ENCODE measurements at regions not wholly inside any gene's neighbourhood (a gene's known extent, or its start where the extent isn't known, plus 50 kb on each side); places are given as distances from the start of the nearest gene placed in this dataset.

DNA sequence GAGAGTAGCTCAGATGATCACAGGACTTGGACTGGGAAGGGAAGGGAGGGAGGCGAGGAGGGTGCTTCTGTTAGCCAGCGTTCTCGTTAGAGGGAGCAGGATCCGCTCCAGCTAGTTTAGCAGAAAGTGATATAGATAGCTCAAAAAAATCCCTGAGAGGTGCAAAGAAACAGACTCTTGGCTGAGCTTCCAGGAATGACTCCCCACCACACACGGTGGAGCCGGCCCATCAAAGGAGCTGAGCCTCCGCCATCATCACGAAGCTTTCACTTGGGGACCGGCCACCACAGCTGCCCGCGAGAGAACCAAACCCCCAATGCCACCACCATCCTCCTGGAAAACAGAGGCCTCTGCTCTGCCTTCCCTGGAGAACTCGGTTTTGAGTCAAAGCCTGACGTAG, 124.6 kb upstream of the BCL2L14 start:
- DNase-seq (ENCODE audit: low read depth): no peak

DNA sequence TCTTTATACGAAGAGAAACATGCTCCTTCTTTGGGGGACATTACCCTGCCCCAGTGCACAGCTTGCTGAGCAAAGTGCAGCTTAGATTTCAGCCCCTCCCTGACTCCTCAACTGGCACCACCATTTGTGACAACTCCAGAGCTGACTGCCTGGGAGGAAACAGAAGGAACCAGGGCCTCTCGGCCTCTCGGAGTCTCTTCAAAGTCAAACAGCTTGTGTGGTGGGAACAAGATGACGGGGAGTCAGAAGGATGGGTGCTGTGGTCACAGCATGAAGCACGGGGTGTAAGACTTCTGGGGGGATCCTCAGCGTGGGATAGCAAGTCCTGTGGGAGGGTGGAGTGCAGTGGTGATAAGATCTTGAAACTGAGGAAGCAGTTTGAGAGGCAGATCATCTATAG, 123.5 kb upstream of the BCL2L14 start:
- DNase-seq (ENCODE audit: low read depth): no peak

- DNase-seq (ENCODE audit: low read depth): no peak
Measured at GRCh38 chr12:11949738-11950411, 120.9 kb upstream of the BCL2L14 start.

GRCh38 chr12:11951209-11951608, 119.5 kb upstream of the BCL2L14 start:
- DNase-seq (ENCODE audit: low read depth): no peak

DNA sequence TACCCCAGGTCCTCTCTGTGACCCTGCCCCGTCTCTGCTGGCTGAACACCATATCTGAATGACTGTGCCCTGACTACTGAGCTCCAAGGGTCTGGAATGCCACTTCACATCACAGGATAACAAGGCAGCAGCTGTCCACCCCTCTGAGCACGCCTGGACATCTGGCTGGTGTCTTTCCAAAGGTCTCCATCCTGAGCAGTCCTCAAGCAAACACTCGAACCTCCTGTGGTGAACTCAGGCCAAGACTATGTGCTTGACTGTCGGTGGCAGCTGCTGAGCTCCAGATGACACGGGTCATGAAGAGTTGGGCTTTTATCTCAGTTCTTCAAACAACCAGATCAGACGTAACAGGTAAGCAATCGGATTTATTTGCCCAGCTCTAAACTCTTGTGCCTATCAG, 117.2 kb upstream of the BCL2L14 start:
- DNase-seq (ENCODE audit: low read depth): no peak

DNA sequence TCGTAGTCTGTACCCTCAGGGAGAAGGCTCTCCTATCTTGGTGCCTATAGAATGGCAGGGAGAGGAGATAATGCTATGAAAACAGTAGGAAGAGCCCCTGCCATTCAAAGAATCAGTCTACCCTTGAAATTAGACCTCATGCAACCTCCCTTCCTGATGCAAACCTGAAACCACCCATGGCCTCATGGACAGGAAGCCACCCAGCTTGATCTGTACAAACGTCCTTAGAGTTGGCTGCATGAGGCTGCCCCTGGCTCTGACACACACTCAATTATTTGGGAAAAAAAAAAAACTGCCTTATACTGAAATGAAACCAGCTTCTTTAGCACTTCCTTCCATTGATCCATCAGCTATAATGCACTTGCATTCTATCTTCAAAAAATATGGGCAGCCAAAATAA, 116.6 kb upstream of the BCL2L14 start:
- no peak for DNase-seq (ENCODE audit: low read depth)

DNA sequence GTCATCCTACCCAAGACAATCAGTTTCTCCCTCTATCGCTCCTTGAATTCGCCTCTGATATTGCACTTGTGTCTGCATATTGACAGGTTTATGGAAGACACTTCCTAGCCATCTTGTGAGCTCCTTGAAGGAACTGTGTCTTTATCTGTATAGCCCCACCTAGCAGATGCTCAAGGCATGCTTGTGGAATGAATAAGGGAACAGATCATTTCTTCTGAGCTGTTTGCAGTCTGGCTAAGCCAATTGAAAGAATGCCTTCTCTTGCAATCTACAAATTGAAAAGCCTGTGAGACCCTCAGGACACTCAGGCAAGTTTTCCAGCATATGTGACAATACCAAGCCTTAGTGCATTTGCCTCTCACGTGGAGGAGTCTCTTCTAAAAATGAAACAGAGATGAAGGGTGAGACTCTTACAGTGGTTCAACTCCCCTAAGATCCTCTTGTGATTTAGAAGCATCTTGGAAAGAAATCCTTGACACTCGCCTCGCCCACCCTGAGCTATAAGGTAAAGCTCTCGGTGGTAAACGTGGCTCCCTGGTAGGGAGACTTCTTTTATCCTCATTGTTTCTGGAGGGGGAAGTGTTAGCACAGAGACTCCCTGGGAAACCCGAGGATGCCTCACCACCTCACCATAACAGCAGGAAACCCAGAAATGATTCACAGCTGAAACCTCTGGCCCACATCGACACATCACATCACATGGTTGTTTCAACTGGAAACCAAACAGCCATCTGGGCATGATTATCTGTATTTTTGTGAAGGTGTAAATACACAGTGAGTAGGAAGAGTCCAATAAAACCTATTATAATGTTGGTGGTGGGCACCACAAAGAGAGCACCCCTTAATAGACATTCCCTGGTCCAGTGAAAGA, 112.3 kb upstream of the BCL2L14 start:
- DNase-seq (ENCODE audit: low read depth): no peak

DNA sequence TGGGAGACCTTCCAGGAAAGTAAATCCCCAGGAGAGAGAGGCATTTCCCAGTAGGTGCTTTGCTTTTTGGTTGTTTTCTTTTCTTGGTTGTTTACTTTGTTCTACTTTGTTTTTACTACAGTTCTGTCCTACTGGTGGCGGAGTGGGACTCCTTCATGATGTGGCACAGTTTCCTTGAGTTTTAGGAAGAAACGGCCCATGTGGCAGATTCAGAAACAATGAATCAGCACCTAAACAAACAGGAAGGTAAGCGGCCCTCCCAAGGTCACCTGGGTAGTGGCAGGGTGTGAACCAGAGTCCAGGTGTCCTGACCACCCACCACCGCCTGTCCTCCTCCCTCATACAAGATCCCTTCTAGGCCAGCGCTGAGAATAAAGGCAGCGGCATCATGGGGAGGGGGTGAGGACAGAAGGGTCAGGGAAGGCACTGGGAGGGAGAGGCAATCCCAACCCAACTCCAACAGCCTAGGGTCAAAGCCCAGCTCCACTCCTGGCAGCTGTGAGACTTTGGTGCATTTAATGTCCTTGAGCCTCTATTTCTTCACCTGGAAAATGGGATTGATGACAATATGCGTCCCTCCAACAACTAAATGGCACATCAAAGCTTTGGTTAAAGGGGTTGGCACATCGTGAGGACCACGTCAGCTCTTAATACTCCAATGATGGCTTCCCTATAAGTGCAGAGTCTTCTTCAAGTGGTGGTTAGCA, 111.5 kb upstream of the BCL2L14 start:
- DNase-seq (ENCODE audit: low read depth): no peak

DNA sequence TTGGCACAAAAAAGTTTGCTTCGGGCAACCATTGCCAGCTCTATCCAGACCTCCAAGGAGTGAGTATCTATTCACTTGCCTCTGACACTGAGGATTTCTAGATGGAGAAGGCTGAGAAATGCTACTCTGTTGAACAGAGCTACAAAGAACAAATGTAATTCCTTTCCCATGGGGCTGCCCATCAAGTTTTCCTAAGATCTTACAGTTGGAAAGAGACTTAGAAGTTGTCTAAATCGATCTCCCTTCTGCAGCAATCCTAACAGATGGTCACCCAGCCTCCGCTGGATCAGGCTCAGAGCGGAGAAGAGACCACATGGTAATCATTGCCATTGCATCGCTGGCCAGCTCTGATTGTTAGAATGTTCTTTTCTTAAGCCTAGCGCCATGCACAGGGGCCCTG, 110.1 kb upstream of the BCL2L14 start:
- DNase-seq (ENCODE audit: low read depth): no peak

GRCh38 chr12:11961686-11962085, 109.1 kb upstream of the BCL2L14 start:
- DNase-seq (ENCODE audit: low read depth): no peak

DNA sequence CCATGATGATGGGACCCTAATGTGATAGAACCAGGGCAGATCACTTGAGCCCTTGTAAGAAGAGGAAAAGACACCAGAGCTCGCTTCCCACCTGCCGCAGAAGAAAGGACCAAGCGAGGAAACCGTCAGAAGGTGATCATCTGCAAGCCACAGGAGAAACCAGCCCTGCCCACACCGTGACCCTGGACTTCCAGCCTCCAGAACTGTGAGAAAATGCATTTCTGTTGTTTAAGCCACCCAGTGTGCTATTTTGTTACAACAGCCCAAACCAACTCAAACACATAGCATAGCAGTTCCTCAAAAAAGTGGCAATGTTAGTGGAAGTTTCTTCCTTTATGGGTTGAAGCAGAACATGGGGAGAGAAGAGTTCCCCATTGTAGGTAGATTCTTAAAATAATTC, 107.9 kb upstream of the BCL2L14 start:
- DNase-seq (ENCODE audit: low read depth): no peak

DNA sequence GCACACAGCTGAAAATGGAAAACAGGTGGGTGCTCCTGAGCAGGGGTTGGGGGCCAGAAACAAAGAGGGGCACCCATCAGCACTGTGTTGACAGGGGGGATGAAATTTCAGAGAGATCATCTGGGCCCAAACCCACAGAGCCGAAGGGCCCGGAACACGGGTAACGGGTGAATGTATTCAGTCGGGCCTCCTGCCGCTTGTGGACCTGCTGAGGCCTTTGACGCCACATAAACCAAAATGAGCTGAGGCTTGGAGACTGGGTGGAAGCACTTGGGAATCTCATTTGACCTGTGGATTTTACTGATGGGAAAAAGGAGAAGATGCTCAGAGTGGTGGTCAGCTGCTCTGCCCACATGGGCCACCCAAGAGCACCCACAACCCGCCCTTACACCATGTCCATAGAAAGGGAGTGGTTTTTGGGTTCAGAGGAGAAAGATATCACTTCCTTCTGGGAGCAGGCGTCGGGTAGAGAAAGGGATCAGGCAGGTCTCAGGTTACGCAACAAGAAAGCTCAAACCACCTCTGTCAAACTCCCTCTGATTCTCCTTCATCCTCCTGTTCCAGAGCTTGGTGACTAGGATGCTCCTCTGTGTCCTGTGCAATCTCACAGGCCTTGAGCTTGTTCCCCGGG, 106.8 kb upstream of the BCL2L14 start:
- DNase-seq (ENCODE audit: low read depth): no peak

DNA sequence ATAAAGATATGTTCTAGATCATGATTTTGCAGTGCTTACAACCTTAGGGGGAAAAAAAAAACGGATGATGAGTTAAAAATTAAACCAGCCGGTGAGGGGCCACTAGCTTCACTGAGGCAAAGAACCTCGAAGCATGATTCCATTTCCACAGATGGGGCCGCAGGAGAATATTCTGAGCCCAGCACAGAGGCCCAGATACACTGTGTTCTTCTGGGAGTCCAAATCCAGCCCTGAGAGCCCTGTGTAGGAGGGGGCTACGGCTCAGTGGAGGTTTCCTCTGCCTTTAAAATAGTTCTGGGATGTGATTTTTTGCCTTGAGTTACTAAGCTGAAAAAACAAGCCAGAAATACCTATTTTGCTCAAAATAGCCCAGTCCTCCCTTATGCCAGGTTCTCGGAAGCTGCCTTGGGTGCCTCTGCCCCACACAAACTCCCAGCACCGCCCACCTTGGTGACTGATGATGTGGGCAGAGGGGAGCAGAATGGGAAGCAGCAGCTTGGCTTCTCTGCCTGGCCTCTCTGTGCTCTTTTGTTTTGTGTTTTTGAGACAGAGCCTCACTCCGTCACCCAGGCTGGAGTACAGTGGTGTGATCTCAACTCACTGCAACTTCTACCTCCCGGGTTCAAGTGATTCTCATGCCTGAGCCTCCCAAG, 105.4 kb upstream of the BCL2L14 start:
- DNase-seq (ENCODE audit: low read depth): no peak

DNA sequence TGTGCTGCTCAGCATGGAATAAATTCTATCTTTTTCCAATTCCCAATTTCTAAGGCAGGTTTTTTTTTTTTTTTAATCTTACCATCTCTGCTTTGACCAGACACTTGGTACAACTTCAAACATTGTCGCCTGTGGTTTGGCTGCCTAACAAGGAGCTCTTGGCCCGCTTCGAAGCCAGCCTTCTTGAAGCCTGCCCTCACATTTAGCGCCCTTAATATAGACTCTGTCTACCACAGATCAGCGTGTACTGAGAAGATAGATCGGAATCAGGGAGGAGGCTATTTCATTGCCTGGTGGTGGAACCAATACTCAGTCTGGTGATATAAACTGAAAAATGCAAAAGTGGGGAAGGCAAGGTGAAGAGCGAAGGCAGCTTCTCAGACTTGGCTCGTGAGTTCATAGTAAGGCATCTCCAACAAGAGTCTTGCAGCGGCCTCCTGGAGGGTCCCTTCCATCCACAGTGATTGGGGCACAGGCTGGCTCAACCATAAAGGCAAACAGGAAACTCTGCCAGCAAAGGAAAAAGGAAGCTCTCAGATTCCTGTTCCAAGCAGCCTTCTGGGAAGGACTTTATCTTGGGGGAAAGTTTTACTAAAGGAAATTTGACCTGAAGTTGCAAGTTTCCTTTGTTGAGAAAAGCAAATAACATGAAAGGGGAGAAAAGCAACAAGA, 103.2 kb upstream of the BCL2L14 start:
- no peak for DNase-seq (ENCODE audit: low read depth)

GRCh38 chr12:11968048-11968383, 102.7 kb upstream of the BCL2L14 start:
- no peak for DNase-seq (ENCODE audit: low read depth)

DNA sequence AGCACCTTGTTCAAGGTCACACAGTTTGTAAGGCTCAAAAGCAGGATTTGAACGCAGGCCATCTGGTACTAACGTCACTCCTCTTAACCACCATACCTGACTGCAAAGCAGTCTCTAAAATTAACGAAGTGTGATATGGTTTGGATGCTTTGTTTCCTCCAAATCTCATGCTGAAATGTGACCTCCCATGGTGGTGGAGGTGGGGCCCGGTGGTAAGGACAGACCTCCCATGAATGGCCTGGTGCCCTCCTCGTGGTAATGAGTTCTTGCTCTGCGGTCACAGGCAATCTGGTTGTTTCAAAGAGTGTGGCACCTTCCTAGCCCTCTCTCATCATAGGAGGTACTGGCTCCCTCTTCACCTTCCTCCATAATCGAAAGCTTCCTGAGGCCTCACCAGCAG, 102.2 kb upstream of the BCL2L14 start:
- no peak for DNase-seq (ENCODE audit: low read depth)

GRCh38 chr12:11969437-11970154, 101.1 kb upstream of the BCL2L14 start:
- DNase-seq (ENCODE audit: low read depth): no peak

GRCh38 chr12:11970155-11970520, 100.6 kb upstream of the BCL2L14 start:
- DNase-seq (ENCODE audit: low read depth): no peak

GRCh38 chr12:11973396-11973795, 97.3 kb upstream of the BCL2L14 start:
- DNase-seq (ENCODE audit: low read depth): no peak

- no peak for DNase-seq (ENCODE audit: low read depth)
Measured at GRCh38 chr12:11976005-11976404, 94.7 kb upstream of the BCL2L14 start.

Data from stimulated activated CD8-positive, alpha-beta memory T cell treated with anti-CD3 and anti-CD28 coated beads, Interleukin-4, amount 100 ng/mL, for 24 hours (primary cell).